C4-2B (cell line): ENCODE measurements at regions not wholly inside any gene's neighbourhood (a gene's known extent, or its start where the extent isn't known, plus 50 kb on each side); places are given as distances from the start of the nearest gene placed in this dataset.

Source experiments
- ZFX ChIP-seq: fragments of 450-650 bp; IDR thresholded peaks from 2 replicates; pipeline ENCODE4 v1.6.1; 2017
- TF ChIP-seq, protein P1 (sequence below): fragments of 450-650 bp; conservative IDR thresholded peaks from 2 replicates; pipeline ENCODE4 v1.5.1; 2017; ENCODE audit warnings: mild to moderate bottlenecking

DNA sequence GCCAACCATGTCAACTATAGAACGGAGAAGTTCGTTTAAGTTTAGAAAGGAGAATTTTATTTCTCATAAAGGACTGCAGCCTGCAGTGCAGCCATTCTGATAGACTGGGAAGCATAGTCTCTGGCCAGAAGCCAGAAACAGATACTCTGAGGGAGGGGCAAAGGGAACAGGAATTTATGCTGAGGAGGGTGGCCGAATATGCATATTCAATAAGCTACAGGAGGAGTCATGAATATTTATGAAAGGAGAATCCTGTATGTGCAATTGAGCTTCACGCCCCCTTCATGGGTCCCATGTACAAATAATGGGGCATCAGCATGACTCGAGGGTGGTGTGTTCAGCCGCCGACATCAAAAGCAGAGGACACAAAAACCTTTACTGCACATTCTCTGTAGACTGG is 199.9 kb downstream of the CWF19L2 start:
- TF ChIP-seq, protein P1, sequence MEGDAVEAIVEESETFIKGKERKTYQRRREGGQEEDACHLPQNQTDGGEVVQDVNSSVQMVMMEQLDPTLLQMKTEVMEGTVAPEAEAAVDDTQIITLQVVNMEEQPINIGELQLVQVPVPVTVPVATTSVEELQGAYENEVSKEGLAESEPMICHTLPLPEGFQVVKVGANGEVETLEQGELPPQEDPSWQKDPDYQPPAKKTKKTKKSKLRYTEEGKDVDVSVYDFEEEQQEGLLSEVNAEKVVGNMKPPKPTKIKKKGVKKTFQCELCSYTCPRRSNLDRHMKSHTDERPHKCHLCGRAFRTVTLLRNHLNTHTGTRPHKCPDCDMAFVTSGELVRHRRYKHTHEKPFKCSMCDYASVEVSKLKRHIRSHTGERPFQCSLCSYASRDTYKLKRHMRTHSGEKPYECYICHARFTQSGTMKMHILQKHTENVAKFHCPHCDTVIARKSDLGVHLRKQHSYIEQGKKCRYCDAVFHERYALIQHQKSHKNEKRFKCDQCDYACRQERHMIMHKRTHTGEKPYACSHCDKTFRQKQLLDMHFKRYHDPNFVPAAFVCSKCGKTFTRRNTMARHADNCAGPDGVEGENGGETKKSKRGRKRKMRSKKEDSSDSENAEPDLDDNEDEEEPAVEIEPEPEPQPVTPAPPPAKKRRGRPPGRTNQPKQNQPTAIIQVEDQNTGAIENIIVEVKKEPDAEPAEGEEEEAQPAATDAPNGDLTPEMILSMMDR: no peak
- no peak for TF ChIP-seq ZFX
